Erythroblast (primary cell): ENCODE measurements at regions not wholly inside any gene's neighbourhood (a gene's known extent, or its start where the extent isn't known, plus 50 kb on each side); places are given as distances from the start of the nearest gene placed in this dataset.
"Not testable (repeated sequence)": the region's sequence is repeated elsewhere in the genome, so short reads cannot be mapped to it uniquely, and the experiment has no call there.

ENCODE experiments used
- DNase-seq, 2 experiments: peaks; one replicate each; lab custom pipeline; 2025; lab: John Stamatoyannopoulos, UW
- GATA1 ChIP-seq: IDR thresholded peaks from 2 replicates; pipeline ENCODE4 v1.6.1; 2011; ENCODE audit warnings: low read depth, mild to moderate bottlenecking, control low read depth, low read length, moderate library complexity
- POLR2A ChIP-seq: IDR thresholded peaks from 2 replicates; pipeline ENCODE4 v1.6.1; 2011; ENCODE audit warnings: mild to moderate bottlenecking, low read length

DNA sequence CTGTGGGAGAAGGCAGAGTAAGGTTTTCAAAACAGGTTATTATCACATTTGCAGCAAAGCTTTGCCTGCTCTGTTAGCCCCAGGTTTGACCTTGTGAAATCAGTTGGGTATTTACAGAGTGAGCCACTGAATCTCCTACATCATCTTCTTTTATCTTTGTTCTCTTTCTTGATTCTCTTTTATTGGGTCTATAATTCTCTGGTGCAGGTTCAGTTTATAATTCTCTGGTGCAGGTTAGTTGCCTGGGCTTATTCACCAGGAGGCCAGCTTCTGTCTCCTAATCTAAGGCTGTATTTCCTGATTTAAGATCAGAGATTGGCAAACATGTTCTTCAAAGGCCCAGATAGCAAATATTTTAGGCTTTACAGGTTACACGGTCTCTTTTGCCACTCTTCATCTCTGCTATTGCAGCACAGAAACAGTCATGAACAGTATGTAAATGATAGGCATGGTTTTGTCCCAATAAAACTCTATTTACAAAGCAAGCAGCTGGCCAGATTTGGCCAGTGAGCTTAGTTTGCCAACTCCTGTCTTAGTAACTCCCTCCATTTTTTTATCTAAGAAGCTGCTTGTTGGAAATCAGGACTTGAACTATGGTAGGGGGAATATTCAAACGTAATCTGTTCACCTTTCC lies 205.0 kb upstream of the RIMS1 start:
- TF ChIP-seq GATA1: no peak
- no peak for TF ChIP-seq POLR2A
- no peak for DNase-seq

DNA sequence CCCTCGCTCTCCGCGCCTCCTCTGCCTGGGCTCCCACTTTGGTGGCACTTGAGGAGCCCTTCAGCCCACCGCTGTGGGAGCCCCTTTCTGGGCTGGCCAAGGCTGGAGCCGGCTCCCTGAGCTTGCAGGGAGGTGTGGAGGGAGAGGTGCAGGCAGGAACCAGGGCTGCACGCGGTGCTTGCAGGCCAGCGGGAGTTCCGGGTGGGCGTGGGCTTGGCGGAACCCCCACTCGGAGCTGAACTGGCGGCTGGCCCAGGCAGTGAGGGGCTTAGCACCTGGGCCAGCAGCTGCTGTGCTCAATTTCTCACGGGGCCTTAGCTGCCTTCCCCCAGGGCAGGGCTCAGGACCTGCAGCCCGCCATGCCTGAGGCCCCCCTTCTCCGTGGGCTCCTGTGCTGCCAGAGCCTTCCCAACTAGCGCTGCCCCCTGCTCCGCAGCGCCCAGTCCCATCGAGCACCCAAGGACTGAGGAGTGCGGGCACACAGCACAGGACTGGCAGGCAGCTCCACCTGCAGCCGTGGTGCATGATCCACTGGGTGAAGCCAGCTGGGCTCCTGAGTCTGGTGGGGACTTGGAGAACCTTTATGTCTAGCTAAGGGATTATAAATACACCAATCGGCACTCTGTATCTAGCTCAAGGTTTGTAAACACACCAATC lies 200.2 kb upstream of the RIMS1 start:
- not testable (repeated sequence) for DNase-seq

DNA sequence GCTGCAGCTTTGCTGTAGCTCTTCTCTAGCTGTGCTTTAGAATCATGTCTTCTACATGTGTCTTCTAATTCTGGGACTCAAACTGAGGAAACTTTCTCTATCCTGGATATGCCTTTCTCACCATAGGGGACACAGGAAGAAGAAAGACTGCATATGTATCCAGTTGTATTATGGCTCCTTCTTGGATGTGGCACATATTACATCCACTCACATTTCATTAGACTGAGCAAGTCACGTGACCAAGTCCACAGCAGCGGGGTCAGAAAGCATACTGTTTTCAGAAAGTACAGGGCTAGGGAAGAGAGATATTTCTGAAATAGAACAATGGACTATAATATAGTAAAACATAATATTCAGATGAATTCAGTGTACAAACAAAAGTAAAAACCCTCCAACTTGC lies 187.6 kb upstream of the RIMS1 start:
- TF ChIP-seq POLR2A: no peak
- TF ChIP-seq GATA1: no peak
- no peak for DNase-seq

DNA sequence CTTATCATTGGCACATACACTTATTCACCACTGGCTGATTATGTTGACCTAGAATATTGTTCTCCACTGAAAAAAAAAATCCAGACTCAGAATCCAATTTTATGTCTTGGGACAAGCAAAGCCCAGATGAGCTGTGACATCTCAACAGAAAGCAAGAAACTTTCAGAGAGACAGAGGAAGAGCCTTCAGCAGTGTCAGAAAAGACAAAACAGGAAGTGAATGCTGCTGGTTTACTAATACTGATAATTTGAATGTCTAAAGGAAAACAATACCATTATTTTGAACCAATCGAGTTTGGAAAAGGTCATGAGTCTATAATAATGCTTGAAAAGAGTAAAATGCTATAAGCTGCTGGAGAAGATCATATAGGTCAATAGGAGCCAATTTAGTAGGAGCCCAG lies 179.8 kb upstream of the RIMS1 start:
- TF ChIP-seq GATA1: no peak
- TF ChIP-seq POLR2A: no peak
- DNase-seq: no peak

DNA sequence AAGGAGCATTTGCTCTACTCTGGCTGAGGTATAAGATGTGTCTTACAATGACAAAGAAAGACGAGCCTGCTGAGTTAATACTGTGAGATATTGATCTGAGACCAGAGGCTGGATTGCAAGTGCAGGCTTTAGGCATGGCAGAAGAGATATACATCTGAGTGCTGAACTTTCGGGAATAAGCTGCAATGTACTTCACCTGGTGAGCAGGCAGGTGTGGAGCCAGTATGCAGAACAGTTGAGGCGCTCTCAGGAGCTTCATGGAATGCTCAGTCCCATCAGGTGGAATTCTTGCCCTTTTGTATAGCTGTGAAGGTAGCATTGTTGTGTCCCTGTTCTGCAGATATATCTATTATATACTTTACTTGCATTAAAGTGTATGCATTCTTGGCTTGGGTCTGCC lies 179.3 kb upstream of the RIMS1 start:
- TF ChIP-seq GATA1 (no peak), POLR2A (no peak)
- DNase-seq: no peak

DNA sequence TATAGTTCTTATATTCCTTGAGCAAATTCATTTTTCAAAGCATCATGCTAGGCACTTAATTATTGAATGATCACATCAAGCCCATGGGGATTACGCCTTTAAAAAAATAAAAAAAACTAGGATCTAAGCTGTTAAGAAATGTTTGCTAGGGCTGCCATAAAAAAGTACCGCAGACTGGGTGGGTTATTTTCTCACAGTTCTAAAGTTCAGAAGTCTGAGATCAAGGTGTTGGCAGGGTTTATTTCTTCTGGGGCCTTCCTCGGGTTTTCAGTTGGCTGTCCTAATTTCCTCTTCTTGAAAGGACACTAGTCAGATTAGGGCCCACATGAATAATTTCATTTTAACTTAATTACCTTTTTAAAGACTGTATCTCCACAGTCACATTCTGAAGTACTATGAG lies 165.6 kb upstream of the RIMS1 start:
- TF ChIP-seq POLR2A: no peak

GRCh38 chr6:71721642-71722041 lies 164.7 kb upstream of the RIMS1 start:
- no peak for DNase-seq
- TF ChIP-seq POLR2A: no peak
- no peak for TF ChIP-seq GATA1

More for the DNA sequence above, 165.6 kb upstream of the RIMS1 start:
- no peak for DNase-seq

DNA sequence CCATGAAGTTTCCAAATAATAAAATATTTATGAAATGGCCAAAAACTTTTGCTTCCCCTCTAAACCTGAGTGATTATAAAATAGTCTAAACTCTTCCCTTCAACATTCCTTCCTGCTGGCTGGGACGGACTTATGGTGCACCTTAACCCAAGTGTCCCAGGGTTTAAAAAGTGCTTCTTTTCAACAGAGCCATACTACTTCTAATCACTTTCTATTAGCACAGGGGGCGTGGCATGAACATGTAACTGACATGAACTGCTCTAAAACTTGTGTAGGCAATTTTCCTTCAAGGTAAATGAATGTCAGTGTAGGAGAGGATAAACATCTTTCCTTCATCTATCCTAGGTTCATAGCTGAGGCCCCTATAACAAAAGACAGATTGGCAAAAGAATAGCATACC lies 163.6 kb upstream of the RIMS1 start:
- TF ChIP-seq POLR2A: no peak
- no peak for TF ChIP-seq GATA1
- no peak for DNase-seq

- DNase-seq: no peak
- TF ChIP-seq POLR2A (no peak), GATA1 (no peak)
Observed at GRCh38 chr6:71724456-71725125, 161.8 kb upstream of the RIMS1 start.

DNA sequence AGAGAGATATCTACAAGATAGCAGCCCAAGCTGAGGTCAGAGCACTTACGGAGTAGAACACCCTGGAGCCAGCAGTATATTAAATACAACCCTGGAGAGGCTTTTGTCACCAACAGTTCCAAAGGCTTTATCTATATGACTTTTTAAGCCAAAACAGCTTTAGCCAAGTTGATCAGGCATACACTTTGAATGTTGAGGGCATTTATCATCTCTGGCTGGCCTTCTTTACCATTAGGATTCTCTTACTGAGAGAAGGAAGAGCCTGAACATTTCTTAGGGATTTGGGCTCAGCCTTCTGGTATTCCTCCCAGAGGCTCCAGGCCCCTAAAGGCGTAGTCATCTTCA lies 161.3 kb upstream of the RIMS1 start:
- no peak for TF ChIP-seq POLR2A
- no peak for TF ChIP-seq GATA1
- no peak for DNase-seq

- TF ChIP-seq POLR2A (no peak), GATA1 (no peak)
- no peak for DNase-seq
Observed at GRCh38 chr6:71726121-71726520, 160.2 kb upstream of the RIMS1 start.

DNA sequence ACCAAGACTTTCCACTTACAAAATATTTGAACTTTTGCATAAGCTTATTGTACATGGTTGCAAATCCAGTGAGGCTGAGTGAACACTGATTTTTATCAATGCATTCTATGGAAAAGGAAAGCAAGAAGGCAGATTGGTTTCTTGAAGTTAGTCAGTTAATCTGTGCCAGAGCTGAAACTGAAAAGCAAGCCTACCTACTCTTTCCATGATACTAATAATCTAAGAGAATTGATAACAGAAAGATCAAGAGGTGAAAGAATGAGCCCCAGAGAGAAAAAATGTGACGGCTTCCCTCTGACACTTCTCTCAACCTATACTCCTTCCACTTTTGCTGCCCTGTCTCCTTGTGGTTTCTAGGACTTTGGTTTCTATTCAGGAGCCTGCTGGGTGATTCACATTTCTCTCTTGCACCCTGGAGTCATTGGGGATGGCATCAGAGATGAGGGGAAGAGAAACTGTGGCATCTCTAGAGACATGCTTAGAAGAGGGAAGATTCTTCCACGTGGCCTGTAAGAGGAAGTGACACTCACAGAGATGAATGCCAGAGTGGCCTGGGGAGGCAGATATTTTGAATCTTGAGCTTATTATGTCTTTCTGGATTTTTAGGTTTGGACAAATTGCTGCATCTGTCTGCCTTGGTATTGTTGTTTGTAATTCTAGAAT lies 158.6 kb upstream of the RIMS1 start:
- no peak for DNase-seq
- TF ChIP-seq GATA1: no peak
- TF ChIP-seq POLR2A: no peak

GRCh38 chr6:71730284-71730683 lies 156.1 kb upstream of the RIMS1 start:
- no peak for DNase-seq
- TF ChIP-seq POLR2A (no peak), GATA1 (no peak)
